ENCODE measurements at regions not wholly inside any gene's neighbourhood (a gene's known extent, or its start where the extent isn't known, plus 50 kb on each side); places are given as distances from the start of the nearest gene placed in this dataset.

GRCh38 chr12:87670448-87670847 is 358.8 kb downstream of the C12orf50 start:
- WGBS, 2 donors, result 88 to 90% methylated on average over 7 of the region's 7 CpGs
- Histone ChIP-seq H3K36me3 (no peaks in the 10 kb centered on the region), H3K9me3 (no peaks in the 10 kb centered on the region), H3K4me1 (no peaks in the 10 kb centered on the region), H3K27ac (no peak overlapping the region), H3K27me3 (no peaks in the 10 kb centered on the region), H3K4me3 (no peak overlapping the region)
- no peak for DNase-seq
- intact Hi-C loops (cut with DNase I), result no loop called here
- TF ChIP-seq EP300 (IDR thresholded peaks at IDR 0.05), result no peak
- TF ChIP-seq POLR2AphosphoS5 (IDR thresholded peaks at IDR 0.05), result no peak
- TF ChIP-seq CTCF (IDR thresholded peaks at IDR 0.05), result no peak
- no peak for TF ChIP-seq POLR2A (IDR thresholded peaks at IDR 0.05)

- intact Hi-C loops (cut with DNase I), result no loop called here
- no peak overlapping the region for H3K27ac ChIP-seq
- H3K36me3 ChIP-seq, result no peaks in the 10 kb centered on the region
- TF ChIP-seq POLR2A (IDR thresholded peaks at IDR 0.05), result no peak
- TF ChIP-seq POLR2AphosphoS5 (IDR thresholded peaks at IDR 0.05), result no peak
- TF ChIP-seq CTCF (IDR thresholded peaks at IDR 0.05), result no peak
- no peak for TF ChIP-seq EP300 (IDR thresholded peaks at IDR 0.05)
- H3K4me3 ChIP-seq, result no peak overlapping the region
- H3K9me3 ChIP-seq, result no peaks in the 10 kb centered on the region
- peaks cover 0 to 2% (median 0%) of the 10 kb centered on the region in 4 donors for H3K4me1 ChIP-seq
- H3K27me3 ChIP-seq, result no peaks in the 10 kb centered on the region
- 58 to 61% methylated on average over 2 of the region's 2 CpGs for WGBS, 2 donors
- DNase-seq, result no peak
Measured at GRCh38 chr12:87667378-87667777, 361.8 kb downstream of the C12orf50 start.

- 13 to 57% methylated on average over 5 of the region's 5 CpGs for WGBS, 2 donors
- Histone ChIP-seq H3K9me3 (no peaks in the 10 kb centered on the region), H3K36me3 (no peaks in the 10 kb centered on the region), H3K27ac (peak overlapping the region in 1 of 4 donors; percentile 19), H3K4me3 (peak overlapping the region in 3 of 4 donors; percentile 21 to 31 (median 31)), H3K4me1 (peaks cover 0 to 18% (median 0%) of the 10 kb centered on the region in 4 donors), H3K27me3 (no peaks in the 10 kb centered on the region)
- TF ChIP-seq CTCF (IDR thresholded peaks at IDR 0.05) (no peak), EP300 (IDR thresholded peaks at IDR 0.05) (no peak), POLR2A (IDR thresholded peaks at IDR 0.05) (no peak)
- intact Hi-C loops (cut with DNase I), result no loop called here
- no peak for DNase-seq
Measured at GRCh38 chr12:87661786-87662377, 367.3 kb downstream of the C12orf50 start.

- intact Hi-C loops (cut with DNase I), result no loop called here
- H3K4me1 ChIP-seq, result peaks cover 0 to 18% (median 0%) of the 10 kb centered on the region in 4 donors
- H3K27me3 ChIP-seq, result no peaks in the 10 kb centered on the region
- H3K27ac ChIP-seq, result peak overlapping the region in 1 of 4 donors; percentile 19
- H3K36me3 ChIP-seq, result no peaks in the 10 kb centered on the region
- TF ChIP-seq CTCF (IDR thresholded peaks at IDR 0.05) (no peak), EP300 (IDR thresholded peaks at IDR 0.05) (no peak), POLR2AphosphoS5 (IDR thresholded peaks at IDR 0.05) (no peak), POLR2A (IDR thresholded peaks at IDR 0.05) (no peak)
- H3K9me3 ChIP-seq, result no peaks in the 10 kb centered on the region
- H3K4me3 ChIP-seq, result peak overlapping the region in 2 of 4 donors; percentile 31
- WGBS, 2 donors, result 74 to 87% methylated on average over 2 of the region's 2 CpGs
- no peak for DNase-seq
Measured at GRCh38 chr12:87660987-87661774, 368.0 kb downstream of the C12orf50 start.
